ENCODE measurements at regions not wholly inside any gene's neighbourhood (a gene's known extent, or its start where the extent isn't known, plus 50 kb on each side); places are given as distances from the start of the nearest gene placed in this dataset.

DNA sequence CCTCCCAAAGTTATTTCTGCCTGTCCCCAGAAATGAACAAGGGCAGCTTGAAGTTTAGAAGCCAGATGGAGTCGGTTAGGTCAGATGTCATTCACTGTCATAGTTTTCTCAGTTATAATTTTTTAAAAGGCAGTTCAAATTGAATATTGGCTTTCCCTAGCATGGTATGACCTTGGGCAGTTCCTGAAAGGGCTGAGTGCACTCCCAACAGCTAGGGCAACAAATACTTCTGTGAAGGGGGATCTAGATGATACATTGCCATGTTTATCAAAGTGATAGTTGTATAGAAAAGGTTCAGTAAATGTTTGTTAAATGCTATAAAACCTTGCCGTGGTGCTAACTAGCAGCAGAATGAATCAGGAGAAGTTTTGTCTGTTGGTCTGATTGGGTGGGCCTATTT lies 938.1 kb upstream of the GRIA3 start:
- TF ChIP-seq EZH2 (IDR thresholded peaks at IDR 0.05; ENCODE audit: borderline replicate concordance) (no peak), EZH2phosphoT487 (IDR thresholded peaks at IDR 0.05; ENCODE audit: low read depth, severe bottlenecking, unreplicated experiment) (no peak)
- TF ChIP-seq, protein P1, sequence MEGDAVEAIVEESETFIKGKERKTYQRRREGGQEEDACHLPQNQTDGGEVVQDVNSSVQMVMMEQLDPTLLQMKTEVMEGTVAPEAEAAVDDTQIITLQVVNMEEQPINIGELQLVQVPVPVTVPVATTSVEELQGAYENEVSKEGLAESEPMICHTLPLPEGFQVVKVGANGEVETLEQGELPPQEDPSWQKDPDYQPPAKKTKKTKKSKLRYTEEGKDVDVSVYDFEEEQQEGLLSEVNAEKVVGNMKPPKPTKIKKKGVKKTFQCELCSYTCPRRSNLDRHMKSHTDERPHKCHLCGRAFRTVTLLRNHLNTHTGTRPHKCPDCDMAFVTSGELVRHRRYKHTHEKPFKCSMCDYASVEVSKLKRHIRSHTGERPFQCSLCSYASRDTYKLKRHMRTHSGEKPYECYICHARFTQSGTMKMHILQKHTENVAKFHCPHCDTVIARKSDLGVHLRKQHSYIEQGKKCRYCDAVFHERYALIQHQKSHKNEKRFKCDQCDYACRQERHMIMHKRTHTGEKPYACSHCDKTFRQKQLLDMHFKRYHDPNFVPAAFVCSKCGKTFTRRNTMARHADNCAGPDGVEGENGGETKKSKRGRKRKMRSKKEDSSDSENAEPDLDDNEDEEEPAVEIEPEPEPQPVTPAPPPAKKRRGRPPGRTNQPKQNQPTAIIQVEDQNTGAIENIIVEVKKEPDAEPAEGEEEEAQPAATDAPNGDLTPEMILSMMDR (IDR thresholded peaks at IDR 0.05; ENCODE audit: poor library complexity), result no peak

All from hepatocyte (in vitro differentiated cells).